Astrocyte (in vitro differentiated cells and primary cell): ENCODE measurements at regions not wholly inside any gene's neighbourhood (a gene's known extent, or its start where the extent isn't known, plus 50 kb on each side); places are given as distances from the start of the nearest gene placed in this dataset.
"Not testable (repeated sequence)": the region's sequence is repeated elsewhere in the genome, so short reads cannot be mapped to it uniquely, and the experiment has no call there.

Experiments
- DNase-seq: peaks from one replicate; pipeline ENCODE4 v3.0.0-alpha.2; 2010; ENCODE audit warnings: low read depth
- FAIRE-seq: peaks from 2 replicates; lab custom pipeline; 2011; peaks lifted over from hg19 to GRCh38; lab: Jason Lieb, UNC
- H2AFZ ChIP-seq: 2 replicates; pipeline ENCODE4 v1.6.0; 2012; ENCODE audit warnings: low read depth, low read length, inconsistent platforms
- H3K27ac ChIP-seq: 2 replicates; pipeline ENCODE4 v1.5.1; 2011; ENCODE audit warnings: low read depth, low read length, inconsistent platforms
- H3K27me3 ChIP-seq: 2 replicates; pipeline ENCODE4 v1.6.0; 2011; ENCODE audit warnings: low read length, inconsistent platforms; ENCODE audit not compliant: insufficient read depth
- H3K36me3 ChIP-seq: 2 replicates; pipeline ENCODE4 v1.5.1; 2011; ENCODE audit warnings: low read length, inconsistent platforms; ENCODE audit not compliant: insufficient read depth
- H3K4me1 ChIP-seq: 2 replicates; pipeline ENCODE4 v1.5.1; 2011; ENCODE audit warnings: low read length, inconsistent platforms; ENCODE audit not compliant: insufficient read depth
- H3K4me2 ChIP-seq: 2 replicates; pipeline ENCODE4 v1.6.0; 2012; ENCODE audit warnings: low read length, inconsistent platforms
- H3K4me3 ChIP-seq: 2 replicates; pipeline ENCODE4 v1.5.1; 2011; ENCODE audit warnings: low read depth, mild to moderate bottlenecking, low read length, inconsistent platforms; ENCODE audit not compliant: insufficient read depth
- H3K79me2 ChIP-seq: 2 replicates; pipeline ENCODE4 v1.6.0; 2012; ENCODE audit warnings: mild to moderate bottlenecking, low read length, inconsistent platforms; ENCODE audit not compliant: insufficient read depth
- H3K9ac ChIP-seq: 2 replicates; pipeline ENCODE4 v1.6.0; 2012; ENCODE audit warnings: mild to moderate bottlenecking, low read length, inconsistent platforms
- H3K9me3 ChIP-seq: 2 replicates; pipeline ENCODE4 v1.5.1; 2012; ENCODE audit warnings: low read depth, mild to moderate bottlenecking, low read length, inconsistent platforms; ENCODE audit not compliant: insufficient read depth
- H4K20me1 ChIP-seq: 2 replicates; pipeline ENCODE4 v1.6.0; 2012; ENCODE audit warnings: low read length, inconsistent platforms; ENCODE audit not compliant: insufficient read depth
- H3K27ac Mint-ChIP-seq: one replicate; pipeline ENCODE4 v1.8.0; 2021; ENCODE audit warnings: mild to moderate bottlenecking, mixed read lengths; ENCODE audit not compliant: unreplicated experiment
- H3K27me3 Mint-ChIP-seq: one replicate; pipeline ENCODE4 v1.8.0; 2021; ENCODE audit warnings: low read depth, mixed read lengths; ENCODE audit not compliant: unreplicated experiment
- H3K36me3 Mint-ChIP-seq: one replicate; pipeline ENCODE4 v1.8.0; 2021; ENCODE audit warnings: low read depth, mixed read lengths; ENCODE audit not compliant: unreplicated experiment
- H3K4me1 Mint-ChIP-seq: one replicate; pipeline ENCODE4 v1.8.0; 2021; ENCODE audit warnings: low read depth, mixed read lengths; ENCODE audit not compliant: unreplicated experiment
- H3K4me3 Mint-ChIP-seq: one replicate; pipeline ENCODE4 v1.8.0; 2021; ENCODE audit warnings: mild to moderate bottlenecking, moderate library complexity, mixed read lengths; ENCODE audit not compliant: unreplicated experiment
- H3K9me3 Mint-ChIP-seq: one replicate; pipeline ENCODE4 v1.8.0; 2021; ENCODE audit warnings: mild to moderate bottlenecking, mixed read lengths; ENCODE audit not compliant: unreplicated experiment
- CTCF ChIP-seq: IDR thresholded peaks from 2 replicates; pipeline ENCODE4 v1.5.1; 2011; ENCODE audit warnings: low read depth, mild to moderate bottlenecking, inconsistent platforms, low read length, moderate library complexity; ENCODE audit not compliant: insufficient read depth
- EZH2 ChIP-seq: IDR thresholded peaks from 2 replicates; pipeline ENCODE4 v1.6.1; 2012; ENCODE audit warnings: mild to moderate bottlenecking, low read length, inconsistent platforms; ENCODE audit not compliant: insufficient read depth

- H3K9me3 ChIP-seq, H3K4me2 ChIP-seq, H3K36me3 Mint-ChIP-seq, H3K27ac ChIP-seq, H3K4me1 ChIP-seq, H3K27me3 Mint-ChIP-seq, H3K9ac ChIP-seq, DNase-seq, H3K4me1 Mint-ChIP-seq, H4K20me1 ChIP-seq, FAIRE-seq, H3K4me3 Mint-ChIP-seq, H3K9me3 Mint-ChIP-seq, H3K27me3 ChIP-seq, H3K79me2 ChIP-seq, H2AFZ ChIP-seq, H3K27ac Mint-ChIP-seq, H3K36me3 ChIP-seq, H3K4me3 ChIP-seq: not testable (repeated sequence)
These were observed 750.6 kb downstream of the CDY1 start for GRCh38 chrY:26372480-26372879.

- H3K4me3 Mint-ChIP-seq = no peak overlapping the region
These were observed 786.9 kb downstream of the CDY1 start for GRCh38 chrY:26408671-26409328.

GRCh38 chrY:26409329-26409712 is 787.4 kb downstream of the CDY1 start:
- no peaks in the 10 kb centered on the region for H3K9me3 Mint-ChIP-seq
- H3K4me3 ChIP-seq = no peak overlapping the region
- H3K9me3 ChIP-seq = no peaks in the 10 kb centered on the region
- H2AFZ ChIP-seq = no peak overlapping the region
- H3K4me1 ChIP-seq = no peaks in the 10 kb centered on the region
- DNase-seq = no peak
- H3K27me3 ChIP-seq = no peaks in the 10 kb centered on the region
- TF ChIP-seq EZH2 = no peak
- TF ChIP-seq CTCF = no peak
- no peak overlapping the region for H3K27ac Mint-ChIP-seq
- H3K27me3 Mint-ChIP-seq = no peaks in the 10 kb centered on the region
- no peaks in the 10 kb centered on the region for H3K36me3 ChIP-seq
- no peak overlapping the region for H3K4me2 ChIP-seq
- H3K4me1 Mint-ChIP-seq = no peaks in the 10 kb centered on the region
- H3K9ac ChIP-seq = no peak overlapping the region
- no peaks in the 10 kb centered on the region for H4K20me1 ChIP-seq
- H3K4me3 Mint-ChIP-seq = no peak overlapping the region
- H3K79me2 ChIP-seq = no peaks in the 10 kb centered on the region
- no peaks in the 10 kb centered on the region for H3K36me3 Mint-ChIP-seq
- H3K27ac ChIP-seq = no peak overlapping the region
- FAIRE-seq = no peak

More at GRCh38 chrY:26408671-26409328, 786.9 kb downstream of the CDY1 start:
- H3K27ac ChIP-seq = no peak overlapping the region
- H3K9me3 ChIP-seq = no peaks in the 10 kb centered on the region
- no peaks in the 10 kb centered on the region for H3K4me1 ChIP-seq
- H3K4me2 ChIP-seq = no peak overlapping the region
- no peak overlapping the region for H2AFZ ChIP-seq
- no peak overlapping the region for H3K4me3 ChIP-seq
- no peaks in the 10 kb centered on the region for H3K27me3 ChIP-seq
- H3K4me1 Mint-ChIP-seq = no peaks in the 10 kb centered on the region
- no peak for TF ChIP-seq EZH2
- TF ChIP-seq CTCF = no peak
- FAIRE-seq (no peak), DNase-seq (no peak)
- H3K36me3 ChIP-seq = no peaks in the 10 kb centered on the region
- H3K9ac ChIP-seq = no peak overlapping the region
- H3K36me3 Mint-ChIP-seq = no peaks in the 10 kb centered on the region
- H3K27me3 Mint-ChIP-seq = no peaks in the 10 kb centered on the region
- H4K20me1 ChIP-seq = no peaks in the 10 kb centered on the region
- H3K27ac Mint-ChIP-seq = no peak overlapping the region
- H3K9me3 Mint-ChIP-seq = no peaks in the 10 kb centered on the region
- no peaks in the 10 kb centered on the region for H3K79me2 ChIP-seq
